Liver (tissue), 1 donor: ENCODE measurements at regions not wholly inside any gene's neighbourhood (a gene's known extent, or its start where the extent isn't known, plus 50 kb on each side); places are given as distances from the start of the nearest gene placed in this dataset. TPM values are rescaled to one million over a fixed set of nuclear protein-coding genes. Genes with fewer than 3 reads are reported as not detected.

Source experiments
- small RNA-seq: library from RNA; depleted of rRNA; stranded (forward); fragments of <200 nt; gene quantifications from one replicate; pipeline ENCODE3, GENCODE V24; 2014

Small RNAs in the stretch of these regions (small RNA-seq; reads per million reads assigned to genes)
- gene AL163153.1 (not detected), gene AL358913.1 (not detected), gene AL442163.3 (not detected)
